ENCODE measurements at regions not wholly inside any gene's neighbourhood (a gene's known extent, or its start where the extent isn't known, plus 50 kb on each side); places are given as distances from the start of the nearest gene placed in this dataset.

DNA sequence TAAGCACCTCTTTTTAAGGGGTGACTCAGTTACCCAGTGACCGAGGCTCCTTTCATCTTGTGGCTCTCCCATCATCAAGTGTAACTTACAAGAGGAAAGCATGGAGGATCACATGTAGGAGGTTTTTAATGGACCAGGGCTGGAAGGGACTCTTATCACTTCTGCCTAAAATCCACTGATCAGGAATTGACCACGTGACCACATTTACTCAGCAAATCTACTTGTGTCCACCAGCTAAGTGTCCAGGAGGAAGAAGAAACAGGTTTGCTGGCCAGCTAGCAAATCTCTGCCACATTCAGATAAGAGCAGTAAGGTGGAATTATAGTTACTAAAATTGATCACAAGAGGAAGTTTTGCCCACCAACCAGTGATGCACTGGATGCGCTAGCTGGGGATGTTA is 486.0 kb downstream of the ENC1 start:
- DNase-seq (ENCODE audit: low read depth) = no peak

DNA sequence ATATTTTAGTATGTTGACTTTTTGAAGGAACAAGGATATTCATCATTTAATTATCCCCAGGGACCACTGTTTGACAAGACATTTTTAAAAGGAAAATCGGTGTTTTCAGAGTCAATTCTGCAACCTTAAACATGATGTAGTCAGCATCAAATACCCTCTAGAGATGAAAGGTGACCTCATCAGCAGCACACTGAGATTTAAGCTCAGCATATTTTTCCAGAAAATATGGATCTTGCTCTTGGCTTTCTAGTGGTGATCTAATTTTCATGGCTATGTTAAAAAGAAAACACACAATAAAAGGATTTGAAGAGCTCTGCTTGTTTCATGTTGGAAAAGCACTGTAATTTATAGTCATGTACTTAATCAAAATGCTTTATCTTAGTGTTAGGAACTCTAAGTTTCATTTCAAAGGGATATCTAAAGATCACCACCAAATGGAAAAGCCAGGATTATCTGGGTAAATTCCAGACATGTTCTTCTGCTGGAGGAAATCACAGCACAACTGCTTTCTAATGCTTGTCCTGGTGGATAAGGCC is 487.2 kb downstream of the ENC1 start:
- no peak for DNase-seq (ENCODE audit: low read depth)

DNA sequence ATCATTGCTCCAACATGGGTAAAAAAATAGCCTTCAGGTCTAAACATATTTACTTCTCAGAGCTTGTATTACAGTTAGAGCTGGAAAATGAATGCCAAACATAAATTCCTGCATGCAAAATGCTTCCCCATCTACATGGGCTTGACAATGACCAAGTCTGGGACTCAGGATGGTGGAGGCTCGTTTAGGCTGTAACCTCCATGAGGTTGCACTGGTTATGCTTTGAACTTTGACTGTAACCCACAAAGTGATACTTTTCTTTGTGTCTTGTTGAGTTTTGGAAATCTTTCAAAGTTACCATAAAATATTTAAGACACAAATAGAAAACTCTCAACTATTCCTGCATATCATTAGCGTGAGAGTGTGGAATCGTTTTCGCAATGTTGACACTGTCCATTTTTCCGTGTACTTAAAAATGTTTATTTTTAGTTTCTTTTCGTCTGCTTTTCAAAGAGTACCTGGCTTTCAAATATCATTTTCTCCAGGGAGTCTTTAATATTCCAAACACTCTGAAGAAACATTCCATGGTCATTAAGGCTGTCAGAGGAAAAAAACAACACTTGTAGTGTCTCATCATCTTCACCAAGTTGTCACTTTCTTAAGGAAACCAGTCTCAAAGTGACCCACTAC is 487.8 kb downstream of the ENC1 start:
- no peak for DNase-seq (ENCODE audit: low read depth)

GRCh38 chr5:74152136-74152535 is 488.4 kb downstream of the ENC1 start:
- no peak for DNase-seq (ENCODE audit: low read depth)

DNA sequence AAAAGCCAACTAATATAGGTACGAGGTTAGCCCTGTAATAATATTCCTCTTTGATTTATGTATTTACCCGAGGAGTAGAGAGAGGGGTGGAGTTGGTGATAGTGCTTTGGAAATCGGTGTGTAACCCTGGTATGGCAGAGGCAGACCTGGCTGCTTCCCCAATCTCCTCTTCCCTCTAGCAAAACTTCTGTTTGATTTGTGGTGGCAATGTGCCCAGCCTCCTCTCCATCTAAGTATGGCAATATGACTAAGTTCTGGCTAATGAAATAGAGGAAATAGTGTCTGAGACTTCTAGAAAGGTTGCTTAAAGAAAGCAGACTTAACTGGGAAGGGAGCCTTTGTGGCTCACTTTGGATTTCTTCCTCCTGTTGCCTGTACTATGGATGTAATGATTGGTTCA is 491.1 kb downstream of the ENC1 start:
- DNase-seq (ENCODE audit: low read depth) = peak; percentile 52

DNA sequence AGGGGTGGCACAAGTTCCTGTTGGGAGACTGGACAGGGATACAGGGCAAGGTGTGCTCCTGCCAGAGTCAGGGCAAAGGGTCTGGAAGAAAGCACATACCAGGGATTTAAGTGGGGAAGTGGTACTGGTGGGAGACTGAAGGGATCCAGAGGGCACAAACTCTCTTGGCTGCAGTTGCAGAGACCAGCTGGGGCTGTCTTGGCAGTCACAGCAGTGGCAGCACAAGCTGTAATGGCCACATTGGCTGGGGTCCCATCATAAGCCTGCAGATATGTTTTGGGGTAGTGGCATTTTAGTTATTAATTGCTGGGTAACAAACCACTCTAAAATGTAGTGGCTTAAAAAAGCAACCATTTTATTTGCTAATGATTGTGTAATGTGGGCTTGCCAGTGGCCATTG is 492.2 kb downstream of the ENC1 start:
- DNase-seq (ENCODE audit: low read depth) = no peak

GRCh38 chr5:74146796-74147195 is 493.7 kb downstream of the ENC1 start:
- DNase-seq (ENCODE audit: low read depth) = no peak

DNA sequence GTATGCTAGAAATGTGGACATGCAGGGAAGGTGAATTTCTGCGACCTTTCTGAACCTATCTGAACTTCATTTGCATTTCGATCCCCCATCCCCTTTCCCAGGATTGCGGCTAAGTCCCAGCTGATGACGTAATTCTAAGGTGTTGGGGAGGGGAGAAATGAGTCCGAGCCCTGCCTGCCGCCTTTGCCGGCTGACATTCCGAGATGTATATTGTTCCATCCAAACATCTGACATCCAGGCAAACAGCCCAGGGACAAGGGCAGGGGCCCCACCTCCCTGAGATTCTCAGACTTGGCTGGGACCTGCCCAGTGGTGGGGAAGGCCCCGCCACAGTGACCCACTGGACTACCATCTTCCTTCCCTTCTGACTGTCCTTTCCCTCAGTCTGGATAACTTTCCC is 494.6 kb downstream of the ENC1 start:
- DNase-seq (ENCODE audit: low read depth) = no peak

DNA sequence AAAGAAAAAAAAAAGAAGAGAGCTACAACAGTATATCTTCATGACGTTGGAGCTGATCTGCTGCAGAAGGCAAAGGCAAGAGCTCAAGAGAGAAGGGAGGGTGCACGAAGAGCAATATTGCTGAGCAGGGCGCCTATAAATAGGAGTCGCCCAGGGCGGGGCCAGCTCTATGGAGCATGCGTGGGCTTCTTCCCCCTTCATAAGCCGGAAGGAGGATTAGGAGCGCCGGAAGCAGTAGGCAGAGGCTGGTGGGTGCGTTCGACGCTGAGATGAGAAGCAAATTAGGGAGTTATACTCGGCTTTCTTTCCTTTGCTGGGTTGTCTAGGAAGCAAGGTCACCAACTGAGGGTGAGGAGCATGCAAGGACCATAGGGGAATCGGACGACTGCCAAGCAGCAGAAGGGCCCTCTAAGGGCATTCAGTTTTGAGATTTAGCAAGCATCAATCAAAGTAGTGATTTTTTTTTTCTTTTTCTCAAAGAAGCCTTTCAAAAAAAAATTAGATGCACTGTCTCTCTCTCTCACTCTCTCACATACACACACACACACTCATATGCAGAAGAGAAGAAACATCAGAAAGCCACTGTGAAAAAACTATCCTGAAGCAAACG is 496.7 kb downstream of the ENC1 start:
- DNase-seq (ENCODE audit: low read depth) = no peak

GRCh38 chr5:74143151-74143550 is 497.4 kb downstream of the ENC1 start:
- DNase-seq (ENCODE audit: low read depth) = no peak

DNA sequence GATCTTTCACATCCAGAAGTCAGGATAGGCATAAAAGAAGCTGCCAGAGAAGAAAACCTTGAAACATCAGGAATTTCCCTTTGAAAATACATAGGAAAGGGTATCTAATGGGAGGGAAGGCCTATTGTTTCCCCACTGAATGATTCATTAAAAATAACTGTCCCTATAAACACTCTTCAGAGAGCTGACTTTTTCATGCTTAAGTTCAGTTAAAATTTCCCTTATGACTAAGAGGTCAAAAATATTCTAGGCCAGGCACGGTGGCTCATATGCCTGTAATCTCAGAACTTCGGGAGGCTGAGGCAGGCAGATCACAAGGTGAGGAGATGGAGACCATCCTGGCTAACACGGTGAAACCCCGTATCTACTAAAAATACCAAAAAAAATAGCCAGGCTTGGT is 499.5 kb downstream of the ENC1 start:
- DNase-seq (ENCODE audit: low read depth) = peak; percentile 78

GRCh38 chr5:74140409-74140808 is 500.1 kb downstream of the ENC1 start:
- DNase-seq (ENCODE audit: low read depth) = no peak

DNA sequence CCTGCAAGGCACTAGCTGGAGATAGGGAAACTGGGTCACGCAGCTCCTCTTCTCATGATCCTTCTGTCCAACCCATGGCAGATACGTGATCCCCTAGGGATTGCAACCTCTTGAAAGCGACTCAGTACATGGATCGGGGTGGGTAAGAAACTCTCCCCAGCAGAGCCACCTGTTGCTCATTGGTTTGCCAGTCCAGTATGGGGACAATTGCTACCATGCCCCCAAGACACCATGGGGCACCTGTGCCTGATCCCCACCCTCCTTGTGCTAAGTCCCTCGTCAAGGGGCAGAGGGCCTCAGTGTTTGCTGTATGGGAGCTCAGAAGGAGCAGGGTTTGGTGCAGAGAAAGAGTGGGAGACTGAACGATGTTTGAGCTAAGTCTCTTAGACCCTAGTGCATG is 500.9 kb downstream of the ENC1 start:
- DNase-seq (ENCODE audit: low read depth) = no peak

DNA sequence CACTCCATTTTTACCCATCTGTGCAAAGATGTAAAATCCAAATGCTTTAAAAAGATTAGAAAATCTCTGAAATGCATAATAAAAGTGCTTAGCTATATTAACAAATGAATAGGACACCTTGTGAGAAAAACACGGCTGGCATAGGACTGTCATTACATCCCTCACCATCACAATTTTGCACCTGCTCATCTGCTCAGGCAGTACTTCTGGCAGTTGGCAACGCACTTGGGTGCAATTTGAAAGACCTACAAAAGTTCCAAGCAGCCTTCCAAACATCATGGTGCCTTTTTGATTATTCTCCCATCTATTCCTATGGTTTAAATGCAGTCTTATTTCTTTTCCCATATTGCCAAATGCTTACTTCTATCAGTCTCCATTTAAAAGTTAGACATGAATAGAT is 501.8 kb downstream of the ENC1 start:
- DNase-seq (ENCODE audit: low read depth) = no peak

DNA sequence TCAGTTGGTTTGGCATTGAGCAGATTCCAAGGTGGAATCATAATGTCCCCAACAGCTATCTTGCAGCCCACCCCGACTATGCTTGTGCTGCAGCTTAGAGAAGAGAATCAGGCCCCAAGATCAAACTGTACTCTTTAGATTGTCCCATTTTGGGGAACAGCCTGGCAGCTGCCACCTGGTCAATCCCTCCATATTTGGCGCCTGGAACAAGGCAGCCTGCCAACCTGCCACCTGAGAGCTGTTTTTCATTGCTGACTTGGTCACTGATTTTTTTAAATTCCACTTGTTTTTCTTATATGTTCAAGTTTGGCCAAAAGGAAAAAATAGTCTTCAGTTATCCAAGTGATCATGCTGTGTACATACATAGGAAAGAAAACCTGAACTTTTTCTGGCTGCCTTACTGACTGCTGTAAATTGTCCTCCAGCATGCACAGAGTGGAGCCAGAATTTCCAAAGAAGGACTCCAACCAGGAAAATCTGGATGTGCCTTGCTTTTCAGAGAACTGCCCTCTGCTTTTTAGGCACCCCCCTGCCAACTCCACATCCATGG is 504.2 kb downstream of the ENC1 start:
- DNase-seq (ENCODE audit: low read depth) = no peak

GRCh38 chr5:74135033-74135432 is 505.5 kb downstream of the ENC1 start:
- no peak for DNase-seq (ENCODE audit: low read depth)

GRCh38 chr5:74132485-74132884 is 506.5 kb downstream of the ARHGEF28 start:
- no peak for DNase-seq (ENCODE audit: low read depth)

- DNase-seq (ENCODE audit: low read depth) = no peak
Measured at GRCh38 chr5:74131250-74131649, 505.3 kb downstream of the ARHGEF28 start.

DNA sequence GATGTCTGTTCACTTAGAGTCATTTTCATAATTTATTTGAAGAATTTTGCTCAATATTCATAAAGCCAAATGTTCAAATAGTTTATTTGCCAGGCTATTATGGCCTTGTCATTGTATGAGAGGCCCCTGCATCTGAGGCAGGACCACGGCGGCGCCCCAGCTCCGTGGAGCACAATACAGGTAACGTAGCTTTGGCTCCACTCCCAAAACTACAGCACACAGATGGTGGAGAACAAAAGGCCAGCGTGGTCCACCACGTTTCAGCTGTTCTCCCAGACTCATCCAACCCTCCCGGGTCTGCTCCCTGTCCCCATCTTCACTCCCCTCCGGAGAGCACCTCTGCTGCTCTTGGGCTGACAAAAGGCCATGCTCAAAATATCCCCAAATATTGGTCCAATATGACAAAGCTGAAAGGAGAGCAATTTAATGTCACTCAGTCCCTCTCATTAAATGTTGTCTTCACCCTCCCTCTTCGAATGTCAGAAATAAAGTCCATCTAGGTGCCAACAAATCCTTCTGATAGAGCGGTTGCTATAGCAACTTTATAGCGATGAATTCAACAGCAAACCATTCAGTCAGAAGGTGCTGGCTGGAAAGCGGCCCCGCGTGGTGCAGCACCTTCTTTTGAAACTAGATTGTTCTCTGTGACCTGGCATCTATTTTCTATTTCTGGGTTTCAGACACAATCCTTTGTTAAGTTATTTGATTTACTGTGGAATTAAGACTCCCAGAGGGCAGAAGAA is 504.3 kb downstream of the ARHGEF28 start:
- DNase-seq (ENCODE audit: low read depth) = no peak

DNA sequence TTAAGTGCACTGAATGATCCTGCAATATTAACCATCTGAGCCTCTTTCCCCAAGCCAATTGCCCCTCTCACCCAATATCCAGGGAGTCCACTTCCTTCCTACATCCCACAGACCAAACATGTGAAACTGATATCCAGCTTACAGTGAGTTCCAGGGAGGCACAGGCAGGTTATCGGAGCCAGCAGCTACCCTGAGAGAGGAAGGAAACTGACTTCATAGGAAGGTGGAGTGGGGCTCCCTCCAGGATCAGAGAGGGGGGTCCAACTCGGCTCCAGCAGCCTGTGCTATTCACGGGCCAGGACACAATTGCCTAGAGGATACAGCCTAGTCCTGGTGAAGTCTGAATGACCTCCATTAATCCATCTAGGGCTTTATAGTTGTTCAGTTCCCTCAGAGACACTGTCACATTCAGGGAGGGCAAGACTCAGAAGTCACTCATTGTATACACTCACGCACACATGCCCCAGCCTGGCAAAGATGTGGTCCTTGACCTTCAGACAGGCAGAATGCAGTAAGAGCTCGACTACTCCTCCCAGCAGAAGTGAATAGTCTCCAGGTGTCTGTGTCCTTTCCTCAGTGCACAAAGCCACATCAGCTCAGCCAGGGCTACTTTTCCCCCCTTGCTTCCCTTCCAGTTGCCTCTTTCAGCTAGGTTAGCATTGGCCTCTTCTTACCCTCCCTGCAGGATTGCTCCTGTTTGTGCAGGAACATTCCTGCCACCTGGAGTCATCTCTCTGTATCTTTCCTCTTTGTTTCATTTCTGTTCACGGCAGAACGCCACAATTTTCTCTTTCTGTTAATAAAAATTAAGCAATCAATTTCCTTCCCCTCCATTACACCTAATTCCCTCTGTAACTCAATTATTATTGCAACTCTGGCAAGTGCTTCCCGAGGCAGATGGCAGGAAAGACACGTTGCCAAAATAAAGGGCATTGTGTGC is 501.7 kb downstream of the ARHGEF28 start:
- DNase-seq (ENCODE audit: low read depth) = peak; percentile 44

GRCh38 chr5:74126294-74126693 is 500.3 kb downstream of the ARHGEF28 start:
- DNase-seq (ENCODE audit: low read depth) = no peak

- DNase-seq (ENCODE audit: low read depth) = no peak
Measured at GRCh38 chr5:74124826-74125225, 498.8 kb downstream of the ARHGEF28 start.
